HG03139 (cell line): ENCODE measurements at regions not wholly inside any gene's neighbourhood (a gene's known extent, or its start where the extent isn't known, plus 50 kb on each side); places are given as distances from the start of the nearest gene placed in this dataset.

Experiments
- ATAC-seq: cut with Tn5 transposase; IDR thresholded peaks from one replicate; pipeline ENCODE4 v1.9.1; 2021; ENCODE audit not compliant: unreplicated experiment

DNA sequence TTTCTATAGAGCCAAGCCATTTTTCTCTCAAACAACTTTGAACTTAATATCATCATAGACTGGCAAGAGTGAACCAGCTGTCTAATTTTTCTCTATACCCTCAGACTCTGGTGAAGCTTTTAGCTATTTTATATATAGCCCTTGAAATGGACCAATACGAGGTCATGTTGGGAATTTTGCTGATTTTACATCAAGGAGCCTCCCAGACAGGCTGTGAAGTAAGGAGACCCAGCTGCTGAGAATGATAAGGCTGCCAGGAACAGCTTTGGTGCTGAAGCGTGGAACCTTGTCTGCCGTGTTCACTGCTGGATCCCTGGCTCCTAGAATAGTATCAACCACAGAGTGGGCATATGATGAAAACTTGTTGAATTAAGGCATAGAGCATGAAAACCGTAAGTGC, 326.2 kb upstream of the NAV3 start:
- no peak for ATAC-seq

DNA sequence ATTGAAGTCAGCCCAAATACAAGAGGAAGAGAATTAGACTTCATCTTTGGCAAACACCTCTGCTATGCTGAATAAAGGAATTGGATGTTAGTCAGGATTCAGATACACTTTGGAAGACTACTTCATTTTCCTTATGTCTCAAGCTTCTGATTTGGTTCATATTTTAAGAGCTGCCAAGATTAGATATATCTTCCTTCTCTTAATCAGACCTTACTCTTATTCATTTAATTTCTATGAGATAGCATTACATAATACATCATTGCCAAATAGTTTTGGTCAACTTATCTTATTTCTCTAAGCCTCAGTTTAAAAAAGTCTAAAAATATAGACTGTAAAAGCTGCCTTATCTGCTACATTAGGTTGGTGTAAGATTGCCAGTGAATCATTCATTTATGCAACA, 330.6 kb upstream of the NAV3 start:
- ATAC-seq = no peak

DNA sequence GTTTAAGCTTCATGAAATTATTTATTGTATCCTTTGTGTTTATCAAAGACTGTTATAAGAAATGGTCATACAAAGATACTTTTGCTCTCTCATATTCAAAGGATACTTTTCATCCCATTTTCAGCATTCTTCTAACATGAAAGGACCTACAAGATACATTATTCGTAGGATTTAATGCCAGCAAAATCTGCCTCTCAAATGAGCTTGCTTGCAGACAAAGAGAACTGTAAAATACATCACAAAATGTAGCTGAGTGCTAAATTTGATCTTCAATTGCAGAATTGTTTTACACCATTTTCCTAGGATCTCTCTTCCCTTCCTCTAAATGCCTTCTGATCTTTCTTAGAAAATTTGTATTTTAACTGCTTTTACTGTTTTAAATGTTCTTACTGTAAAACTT, 333.0 kb upstream of the NAV3 start:
- no peak for ATAC-seq

DNA sequence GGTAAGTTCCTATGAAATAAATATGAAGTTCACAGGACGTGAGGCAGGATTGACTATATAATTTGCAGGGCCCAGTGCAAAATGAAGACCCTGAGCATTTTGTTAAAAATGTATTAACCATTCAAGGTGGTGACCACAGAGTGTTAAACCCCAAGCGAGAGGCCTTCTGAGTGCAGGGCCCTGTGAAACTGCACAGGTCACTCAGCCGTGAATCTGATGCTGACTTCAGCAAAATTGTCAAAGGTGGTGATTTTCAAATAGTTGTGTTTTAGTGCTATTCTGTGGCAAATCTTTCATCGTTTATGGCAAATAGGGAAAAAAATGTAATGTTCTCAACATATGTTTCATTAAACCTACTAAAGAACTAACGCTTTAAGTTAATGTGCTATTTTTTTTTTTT, 334.0 kb upstream of the NAV3 start:
- no peak for ATAC-seq

DNA sequence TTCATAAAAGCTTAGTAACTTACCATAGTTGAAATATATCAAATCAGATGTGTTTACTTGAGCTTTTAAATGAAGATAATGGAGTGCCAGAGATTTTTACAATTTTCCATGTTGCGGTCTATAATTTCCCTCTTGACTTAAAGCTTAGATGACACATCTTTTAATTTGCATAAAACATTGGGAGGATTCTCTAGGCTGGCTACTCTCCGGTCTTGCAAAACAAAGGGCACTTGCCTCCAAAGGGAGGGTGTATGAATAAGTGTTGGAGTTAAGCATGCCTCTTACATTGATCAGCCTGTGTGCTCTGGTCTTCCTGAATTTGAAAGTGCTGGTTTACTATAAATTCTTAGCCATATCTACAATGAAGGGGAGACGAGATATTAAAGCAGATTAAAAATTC, 336.4 kb upstream of the NAV3 start:
- ATAC-seq = no peak

- ATAC-seq = no peak
Measured at GRCh38 chr12:77493302-77494168, 337.2 kb upstream of the NAV3 start.

GRCh38 chr12:77492536-77492935, 338.2 kb upstream of the NAV3 start:
- no peak for ATAC-seq

- ATAC-seq = no peak
Measured at GRCh38 chr12:77489331-77489970, 341.2 kb upstream of the NAV3 start.

DNA sequence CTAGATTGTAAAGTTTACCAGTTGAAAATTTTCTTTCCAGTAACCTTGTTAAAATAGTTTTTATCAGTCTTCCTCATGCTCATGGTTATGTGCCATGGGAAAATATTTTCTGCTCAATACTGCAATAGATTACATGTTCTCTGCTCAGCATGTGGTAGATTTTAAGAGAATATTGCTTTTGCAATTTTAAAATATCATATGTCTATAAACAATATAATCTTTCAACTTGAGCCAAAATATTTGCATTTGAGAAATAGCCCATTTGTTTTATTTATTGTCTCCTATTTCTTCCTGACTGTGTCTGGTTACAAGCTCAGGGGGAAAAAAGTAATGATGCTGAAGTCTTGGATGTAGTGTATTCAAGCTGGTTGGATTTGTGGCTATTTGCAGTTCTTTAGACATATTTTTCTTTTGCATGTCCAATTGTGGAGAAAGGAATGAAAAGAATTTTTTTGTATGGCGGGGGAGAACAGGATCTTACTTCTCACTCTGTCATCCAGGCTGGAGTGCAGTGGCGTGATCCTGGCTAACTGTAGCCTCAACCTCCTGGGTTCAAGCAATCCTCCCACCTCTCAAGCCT, 342.6 kb upstream of the NAV3 start:
- no peak for ATAC-seq

- no peak for ATAC-seq
Measured at GRCh38 chr12:77486872-77487271, 343.8 kb upstream of the NAV3 start.

DNA sequence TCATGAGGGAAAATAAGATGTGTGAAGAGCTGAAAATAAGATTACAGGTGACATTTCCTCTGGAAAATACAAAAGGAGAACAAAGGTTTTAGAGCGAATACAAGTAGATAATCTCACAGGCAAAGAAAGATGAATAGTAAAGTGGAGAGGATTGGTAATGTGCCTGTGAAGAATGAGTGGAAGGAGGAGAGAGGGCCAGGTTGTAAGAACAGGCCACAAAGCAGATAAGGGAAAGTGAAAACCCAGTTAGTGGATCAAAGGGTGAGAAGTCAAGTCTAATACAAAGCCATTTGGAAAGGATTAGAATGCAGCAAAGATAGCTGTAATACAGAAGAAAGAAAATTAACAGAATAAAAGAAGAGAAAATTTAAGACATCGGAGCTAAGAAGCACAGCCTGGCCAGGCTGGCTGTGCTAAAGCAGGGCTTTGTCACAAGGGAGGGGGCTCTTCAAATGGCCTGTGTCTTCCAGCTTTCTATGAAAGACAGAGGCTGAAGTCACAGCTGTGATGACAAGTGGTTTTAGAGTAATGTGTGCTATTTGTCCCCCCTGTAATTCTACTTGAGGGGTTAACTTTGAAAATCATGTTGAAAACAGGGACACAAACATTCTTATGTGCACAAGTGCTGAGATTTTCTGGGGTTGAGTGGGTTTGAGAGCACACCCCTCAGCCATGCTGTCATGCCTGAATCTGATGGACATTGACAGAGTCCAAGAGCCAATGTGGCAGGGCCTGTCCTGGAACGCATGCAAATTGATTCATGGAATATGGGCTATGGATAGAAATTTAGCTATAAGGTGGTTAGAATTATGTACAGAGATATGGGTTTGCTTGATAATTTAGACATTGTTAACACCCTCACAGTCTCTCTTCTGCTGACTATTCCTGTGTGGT, 344.5 kb upstream of the NAV3 start:
- ATAC-seq = no peak

- no peak for ATAC-seq
Measured at GRCh38 chr12:77481687-77482086, 349.0 kb upstream of the NAV3 start.

GRCh38 chr12:77477907-77478533, 352.7 kb upstream of the NAV3 start:
- no peak for ATAC-seq

DNA sequence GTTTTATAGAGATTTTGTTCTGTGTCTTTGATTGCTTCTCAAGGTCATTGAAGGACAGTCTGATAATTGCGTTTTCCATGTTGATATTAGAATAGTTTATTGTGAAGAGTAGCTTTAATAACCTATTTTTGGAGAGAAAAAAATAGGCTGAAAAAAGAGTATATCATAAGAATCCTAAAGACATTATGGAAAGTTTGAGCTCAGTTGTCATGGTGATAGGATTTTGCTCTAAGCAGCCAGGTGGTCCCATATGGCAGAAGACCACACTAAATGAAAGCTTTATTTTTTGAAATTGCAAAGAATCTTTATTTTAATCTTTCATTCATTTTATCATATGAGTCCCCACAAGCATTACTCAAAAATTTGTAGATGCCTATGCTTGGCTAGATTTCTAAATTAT, 358.9 kb upstream of the NAV3 start:
- no peak for ATAC-seq

DNA sequence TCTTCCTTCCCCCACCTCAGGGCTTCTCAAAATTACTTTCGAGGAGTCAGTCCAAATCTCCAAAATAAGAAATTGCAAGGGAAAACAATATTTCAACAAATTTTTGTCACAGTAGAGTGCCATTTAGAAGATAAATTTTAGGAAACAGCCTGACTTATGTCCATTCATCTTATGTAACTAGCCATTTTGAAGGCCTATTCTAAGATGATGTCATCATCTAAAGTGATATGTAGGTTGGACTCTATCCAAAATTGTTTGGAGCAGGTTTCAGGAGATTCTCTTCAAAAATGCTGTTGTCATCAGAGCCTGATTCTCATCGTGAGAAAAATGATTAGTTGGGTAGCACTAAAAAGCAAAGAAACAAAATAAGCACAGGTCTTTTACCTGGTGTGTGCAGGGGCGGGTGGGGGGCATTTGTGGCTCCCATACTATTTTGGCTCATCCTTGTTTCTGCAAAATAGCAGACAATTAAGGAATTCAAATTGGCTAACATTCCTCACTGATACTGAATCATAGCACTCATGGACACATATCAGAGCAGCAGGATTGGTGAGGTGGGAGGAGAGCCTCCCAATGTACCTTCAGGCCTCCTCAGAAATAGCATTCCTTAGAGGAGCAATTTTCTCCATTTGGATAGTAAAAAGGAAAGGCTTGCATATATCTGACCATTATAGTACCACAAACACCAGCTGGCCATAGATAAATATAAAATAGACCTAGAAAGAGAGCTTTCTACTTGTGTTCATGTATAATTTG, 360.9 kb upstream of the NAV3 start:
- no peak for ATAC-seq

- ATAC-seq = no peak
Measured at GRCh38 chr12:77442633-77443032, 377.3 kb upstream of the E2F7 start.

DNA sequence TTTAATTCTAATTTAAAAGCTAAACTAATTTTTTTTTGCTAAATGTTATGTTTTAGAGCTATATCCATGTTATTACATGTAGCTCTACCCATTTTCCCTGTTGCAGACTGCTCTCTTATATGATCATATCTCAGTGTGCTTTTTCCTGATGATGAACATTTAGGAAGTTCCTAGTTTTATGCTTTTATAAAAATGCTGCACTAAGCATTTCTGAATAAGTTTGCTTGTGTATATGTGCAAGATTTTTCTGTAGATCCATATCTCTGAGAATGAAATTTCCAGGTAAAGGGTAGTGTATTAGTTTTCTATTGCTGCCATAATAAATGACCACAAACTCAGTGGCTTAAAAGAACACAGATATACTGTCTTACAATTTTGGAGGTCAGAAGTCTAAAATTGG, 374.4 kb upstream of the E2F7 start:
- ATAC-seq = no peak

GRCh38 chr12:77438644-77439043, 373.3 kb upstream of the E2F7 start:
- ATAC-seq = no peak

DNA sequence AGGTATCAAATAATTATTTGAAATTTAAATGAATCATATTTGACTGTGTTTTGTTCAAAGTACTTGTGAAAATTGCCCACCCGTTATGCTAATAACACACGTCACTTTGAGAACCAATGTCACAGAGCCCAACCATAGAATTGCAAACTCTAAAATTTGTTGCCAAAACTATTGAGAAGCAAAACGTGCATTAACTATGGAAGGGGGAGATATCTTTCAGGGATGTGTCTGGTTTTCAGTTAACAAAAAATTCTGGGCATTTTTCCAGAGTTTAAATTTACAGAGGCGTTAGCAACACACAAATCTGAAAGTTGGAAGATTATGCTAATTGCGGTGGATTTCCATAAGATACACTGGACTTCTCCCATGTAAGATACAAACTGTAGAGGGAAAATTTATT, 371.8 kb upstream of the E2F7 start:
- no peak for ATAC-seq

- no peak for ATAC-seq
Measured at GRCh38 chr12:77435446-77436091, 370.2 kb upstream of the E2F7 start.
